RCC 7860 (cell line): ENCODE measurements at regions not wholly inside any gene's neighbourhood (a gene's known extent, or its start where the extent isn't known, plus 50 kb on each side); places are given as distances from the start of the nearest gene placed in this dataset.

Experiments used
- DNase-seq: peaks from one replicate; pipeline ENCODE4 v3.0.0-alpha.2; 2015; ENCODE audit warnings: low spot score
- FAIRE-seq: peaks from 2 replicates; lab custom pipeline; 2012; peaks lifted over from hg19 to GRCh38; lab: Jason Lieb, UNC

GRCh38 chr13:39232401-39232980 is 194.2 kb downstream of the NHLRC3 start:
- FAIRE-seq = no peak

GRCh38 chr13:39232999-39233398 is 194.7 kb downstream of the NHLRC3 start:
- FAIRE-seq (no peak), DNase-seq (no peak)

More at GRCh38 chr13:39232401-39232980, 194.2 kb downstream of the NHLRC3 start:
- DNase-seq = no peak

GRCh38 chr13:39233519-39233918 is 195.3 kb downstream of the NHLRC3 start:
- FAIRE-seq (no peak), DNase-seq (no peak)

GRCh38 chr13:39244561-39245230 is 206.4 kb downstream of the NHLRC3 start:
- no peak for FAIRE-seq

GRCh38 chr13:39245688-39246087 is 207.4 kb downstream of the NHLRC3 start:
- no peak for FAIRE-seq

More at GRCh38 chr13:39244561-39245230, 206.4 kb downstream of the NHLRC3 start:
- DNase-seq = no peak

GRCh38 chr13:39249982-39250381 is 211.7 kb downstream of the NHLRC3 start:
- DNase-seq (no peak), FAIRE-seq (no peak)

More at GRCh38 chr13:39245688-39246087, 207.4 kb downstream of the NHLRC3 start:
- DNase-seq = no peak

- FAIRE-seq (no peak), DNase-seq (no peak)
Measured at GRCh38 chr13:39250440-39250839, 212.2 kb downstream of the NHLRC3 start.

- no peak for FAIRE-seq
- DNase-seq = no peak
Measured at GRCh38 chr13:39251340-39251739, 213.1 kb downstream of the NHLRC3 start.

GRCh38 chr13:39253774-39254173 is 215.5 kb downstream of the NHLRC3 start:
- FAIRE-seq (no peak), DNase-seq (no peak)

- DNase-seq (no peak), FAIRE-seq (no peak)
Measured at GRCh38 chr13:39254601-39255000, 216.3 kb downstream of the NHLRC3 start.

- DNase-seq (no peak), FAIRE-seq (no peak)
Measured at GRCh38 chr13:39257642-39258041, 219.4 kb downstream of the NHLRC3 start.

- FAIRE-seq = no peak
- no peak for DNase-seq
Measured at GRCh38 chr13:39259371-39260140, 221.3 kb downstream of the NHLRC3 start.

GRCh38 chr13:39263033-39263432 is 224.8 kb downstream of the NHLRC3 start:
- FAIRE-seq = no peak
- DNase-seq = no peak

GRCh38 chr13:39263531-39263930 is 225.3 kb downstream of the NHLRC3 start:
- FAIRE-seq (no peak), DNase-seq (no peak)

- peak; percentile 11 for DNase-seq
Measured at GRCh38 chr13:39266426-39266825, 228.2 kb downstream of the NHLRC3 start.

GRCh38 chr13:39268398-39268797 is 230.1 kb downstream of the NHLRC3 start:
- DNase-seq = no peak
- FAIRE-seq = no peak

More at GRCh38 chr13:39266426-39266825, 228.2 kb downstream of the NHLRC3 start:
- FAIRE-seq = no peak

GRCh38 chr13:39269004-39269403 is 230.7 kb downstream of the NHLRC3 start:
- FAIRE-seq (no peak), DNase-seq (no peak)

- FAIRE-seq = no peak
- DNase-seq = no peak
Measured at GRCh38 chr13:39269411-39269810, 231.2 kb downstream of the NHLRC3 start.

- FAIRE-seq = no peak
- DNase-seq = no peak
Measured at GRCh38 chr13:39272994-39273393, 234.7 kb downstream of the NHLRC3 start.

GRCh38 chr13:39273953-39274738 is 235.9 kb downstream of the NHLRC3 start:
- FAIRE-seq (no peak), DNase-seq (no peak)

- FAIRE-seq (no peak), DNase-seq (no peak)
Measured at GRCh38 chr13:39274739-39275325, 236.6 kb downstream of the NHLRC3 start.
